ENCODE measurements at regions not wholly inside any gene's neighbourhood (a gene's known extent, or its start where the extent isn't known, plus 50 kb on each side); places are given as distances from the start of the nearest gene placed in this dataset.

DNA sequence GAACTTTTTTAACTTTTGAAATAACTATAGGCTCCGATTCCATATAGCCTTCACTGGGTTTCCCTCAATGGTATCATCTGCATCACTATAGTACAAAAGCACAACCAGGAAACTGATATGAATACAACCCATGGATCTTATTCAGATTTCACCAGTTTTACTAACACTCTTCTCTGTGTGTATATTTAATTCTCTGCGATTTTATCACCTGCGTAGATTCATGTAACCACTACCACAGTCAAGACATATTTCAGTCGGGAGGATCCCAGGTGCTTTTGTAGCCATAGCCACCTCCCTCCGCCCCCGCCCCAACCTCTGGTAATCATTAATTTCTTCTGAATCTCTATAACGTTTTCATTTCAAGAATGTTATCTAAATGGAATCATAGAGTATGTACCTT lies 82.8 kb upstream of the C7orf33 start:
- ChIA-PET RAD21 (ENCODE audit: unreplicated experiment) (no interaction called here), SMC1A (ENCODE audit: uncharacterized antibody, unreplicated experiment) (no interaction called here), CTCF (interaction anchor here (0.9 kb wide), 1 partner anchor 17 kb away, joined by 3 read pairs; no protein-coding TSS in a partner anchor), POLR2A (no interaction called here)
- ATAC-seq (peak; percentile 57), DNase-seq (ENCODE audit: low read depth, low spot score) (no peak), FAIRE-seq (no peak)
- Histone ChIP-seq H3K27ac (ENCODE audit: control insufficient read depth, insufficient read depth) (no peak overlapping the region), H2AFZ (ENCODE audit: control insufficient read depth, low read depth, low read length) (no peak overlapping the region; the same call in 1 of the 2 replicates), H3K36me3 (ENCODE audit: control insufficient read depth in 2 of 2, insufficient read depth in 2 of 2, low read length in 1 of 2) (no peaks in the 10 kb centered on the region), H3K27me3 (replicated peaks in 1 of 2; ENCODE audit: control insufficient read depth in 2 of 2, insufficient read depth in 2 of 2, low read length in 1 of 2) (no peaks in the 10 kb centered on the region), H3K4me2 (ENCODE audit: control insufficient read depth, insufficient read depth) (peak overlapping the region; percentile 75), H3K4me1 (ENCODE audit: control insufficient read depth, insufficient read depth, low read length) (peaks cover 31% of the 10 kb centered on the region), H3K9ac (ENCODE audit: control insufficient read depth, insufficient read depth, low read length) (no peak overlapping the region), H3K9me3 (replicated peaks; ENCODE audit: control insufficient read depth, insufficient read depth, low read length) (no peaks in the 10 kb centered on the region; the same call in 1 of the 3 replicates), H4K20me1 (ENCODE audit: control insufficient read depth, insufficient read depth) (no peaks in the 10 kb centered on the region), H3K79me2 (ENCODE audit: control insufficient read depth, insufficient read depth, low read length) (no peaks in the 10 kb centered on the region), H3K4me3 (no peak overlapping the region)
- intact Hi-C loops (cut with micrococcal nuclease; ENCODE audit: unreplicated experiment), result loop anchor here (2.0 to 5.0 kb wide), 3 partner anchors 55 to 193 kb away; no protein-coding TSS in a partner anchor
- BruUV-seq (replicated peaks), result no TSS peak
- WGBS (ENCODE audit: insufficient coverage, insufficient replicate concordance, low lambda C conversion rate, missing lambda C conversion rate), result 29% methylated on average over 7 of the region's 7 CpGs
- in situ Hi-C loops (cut with MboI), result loop anchor here (5.0 kb wide), 1 partner anchor 455 kb away; no protein-coding TSS in a partner anchor
- TF ChIP-seq MTA3 (IDR thresholded peaks at IDR 0.05; ENCODE audit: borderline replicate concordance, low read length) (no peak), SRF (IDR thresholded peaks at IDR 0.05; ENCODE audit: low read depth in 2 of 2, low read length in 2 of 2) (no peak), KLF5 (IDR thresholded peaks at IDR 0.05; ENCODE audit: partially characterized antibody) (no peak), POLR2A (IDR thresholded peaks at IDR 0.05; ENCODE audit: low read depth, low read length) (no peak), CHD4 (IDR thresholded peaks at IDR 0.05) (no peak), CHD1 (IDR thresholded peaks at IDR 0.05; ENCODE audit: low read depth, low read length) (no peak), BACH1 (IDR thresholded peaks at IDR 0.05; ENCODE audit: borderline replicate concordance) (no peak), CREB1 (IDR thresholded peaks at IDR 0.05; ENCODE audit: low read depth) (no peak), ZNF207 (IDR thresholded peaks at IDR 0.05; ENCODE audit: borderline replicate concordance) (no peak), POLR2AphosphoS5 (IDR thresholded peaks at IDR 0.05; ENCODE audit: low read length) (no peak), MYB (IDR thresholded peaks at IDR 0.05; ENCODE audit: borderline replicate concordance, low read depth, low read length) (no peak)
- TF ChIP-seq, protein P1, sequence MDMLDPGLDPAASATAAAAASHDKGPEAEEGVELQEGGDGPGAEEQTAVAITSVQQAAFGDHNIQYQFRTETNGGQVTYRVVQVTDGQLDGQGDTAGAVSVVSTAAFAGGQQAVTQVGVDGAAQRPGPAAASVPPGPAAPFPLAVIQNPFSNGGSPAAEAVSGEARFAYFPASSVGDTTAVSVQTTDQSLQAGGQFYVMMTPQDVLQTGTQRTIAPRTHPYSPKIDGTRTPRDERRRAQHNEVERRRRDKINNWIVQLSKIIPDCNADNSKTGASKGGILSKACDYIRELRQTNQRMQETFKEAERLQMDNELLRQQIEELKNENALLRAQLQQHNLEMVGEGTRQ (IDR thresholded peaks at IDR 0.05; ENCODE audit: borderline replicate concordance, low read depth, low read length), result no peak
- TF ChIP-seq, protein P2, sequence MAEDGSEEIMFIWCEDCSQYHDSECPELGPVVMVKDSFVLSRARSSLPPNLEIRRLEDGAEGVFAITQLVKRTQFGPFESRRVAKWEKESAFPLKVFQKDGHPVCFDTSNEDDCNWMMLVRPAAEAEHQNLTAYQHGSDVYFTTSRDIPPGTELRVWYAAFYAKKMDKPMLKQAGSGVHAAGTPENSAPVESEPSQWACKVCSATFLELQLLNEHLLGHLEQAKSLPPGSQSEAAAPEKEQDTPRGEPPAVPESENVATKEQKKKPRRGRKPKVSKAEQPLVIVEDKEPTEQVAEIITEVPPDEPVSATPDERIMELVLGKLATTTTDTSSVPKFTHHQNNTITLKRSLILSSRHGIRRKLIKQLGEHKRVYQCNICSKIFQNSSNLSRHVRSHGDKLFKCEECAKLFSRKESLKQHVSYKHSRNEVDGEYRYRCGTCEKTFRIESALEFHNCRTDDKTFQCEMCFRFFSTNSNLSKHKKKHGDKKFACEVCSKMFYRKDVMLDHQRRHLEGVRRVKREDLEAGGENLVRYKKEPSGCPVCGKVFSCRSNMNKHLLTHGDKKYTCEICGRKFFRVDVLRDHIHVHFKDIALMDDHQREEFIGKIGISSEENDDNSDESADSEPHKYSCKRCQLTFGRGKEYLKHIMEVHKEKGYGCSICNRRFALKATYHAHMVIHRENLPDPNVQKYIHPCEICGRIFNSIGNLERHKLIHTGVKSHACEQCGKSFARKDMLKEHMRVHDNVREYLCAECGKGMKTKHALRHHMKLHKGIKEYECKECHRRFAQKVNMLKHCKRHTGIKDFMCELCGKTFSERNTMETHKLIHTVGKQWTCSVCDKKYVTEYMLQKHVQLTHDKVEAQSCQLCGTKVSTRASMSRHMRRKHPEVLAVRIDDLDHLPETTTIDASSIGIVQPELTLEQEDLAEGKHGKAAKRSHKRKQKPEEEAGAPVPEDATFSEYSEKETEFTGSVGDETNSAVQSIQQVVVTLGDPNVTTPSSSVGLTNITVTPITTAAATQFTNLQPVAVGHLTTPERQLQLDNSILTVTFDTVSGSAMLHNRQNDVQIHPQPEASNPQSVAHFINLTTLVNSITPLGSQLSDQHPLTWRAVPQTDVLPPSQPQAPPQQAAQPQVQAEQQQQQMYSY (CRISPR knock-in tag; IDR thresholded peaks at IDR 0.05), result no peak
- TF ChIP-seq, protein P3, sequence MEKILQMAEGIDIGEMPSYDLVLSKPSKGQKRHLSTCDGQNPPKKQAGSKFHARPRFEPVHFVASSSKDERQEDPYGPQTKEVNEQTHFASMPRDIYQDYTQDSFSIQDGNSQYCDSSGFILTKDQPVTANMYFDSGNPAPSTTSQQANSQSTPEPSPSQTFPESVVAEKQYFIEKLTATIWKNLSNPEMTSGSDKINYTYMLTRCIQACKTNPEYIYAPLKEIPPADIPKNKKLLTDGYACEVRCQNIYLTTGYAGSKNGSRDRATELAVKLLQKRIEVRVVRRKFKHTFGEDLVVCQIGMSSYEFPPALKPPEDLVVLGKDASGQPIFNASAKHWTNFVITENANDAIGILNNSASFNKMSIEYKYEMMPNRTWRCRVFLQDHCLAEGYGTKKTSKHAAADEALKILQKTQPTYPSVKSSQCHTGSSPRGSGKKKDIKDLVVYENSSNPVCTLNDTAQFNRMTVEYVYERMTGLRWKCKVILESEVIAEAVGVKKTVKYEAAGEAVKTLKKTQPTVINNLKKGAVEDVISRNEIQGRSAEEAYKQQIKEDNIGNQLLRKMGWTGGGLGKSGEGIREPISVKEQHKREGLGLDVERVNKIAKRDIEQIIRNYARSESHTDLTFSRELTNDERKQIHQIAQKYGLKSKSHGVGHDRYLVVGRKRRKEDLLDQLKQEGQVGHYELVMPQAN (conservative IDR thresholded peaks at IDR 0.05), result no peak
- TF ChIP-seq, protein P4, sequence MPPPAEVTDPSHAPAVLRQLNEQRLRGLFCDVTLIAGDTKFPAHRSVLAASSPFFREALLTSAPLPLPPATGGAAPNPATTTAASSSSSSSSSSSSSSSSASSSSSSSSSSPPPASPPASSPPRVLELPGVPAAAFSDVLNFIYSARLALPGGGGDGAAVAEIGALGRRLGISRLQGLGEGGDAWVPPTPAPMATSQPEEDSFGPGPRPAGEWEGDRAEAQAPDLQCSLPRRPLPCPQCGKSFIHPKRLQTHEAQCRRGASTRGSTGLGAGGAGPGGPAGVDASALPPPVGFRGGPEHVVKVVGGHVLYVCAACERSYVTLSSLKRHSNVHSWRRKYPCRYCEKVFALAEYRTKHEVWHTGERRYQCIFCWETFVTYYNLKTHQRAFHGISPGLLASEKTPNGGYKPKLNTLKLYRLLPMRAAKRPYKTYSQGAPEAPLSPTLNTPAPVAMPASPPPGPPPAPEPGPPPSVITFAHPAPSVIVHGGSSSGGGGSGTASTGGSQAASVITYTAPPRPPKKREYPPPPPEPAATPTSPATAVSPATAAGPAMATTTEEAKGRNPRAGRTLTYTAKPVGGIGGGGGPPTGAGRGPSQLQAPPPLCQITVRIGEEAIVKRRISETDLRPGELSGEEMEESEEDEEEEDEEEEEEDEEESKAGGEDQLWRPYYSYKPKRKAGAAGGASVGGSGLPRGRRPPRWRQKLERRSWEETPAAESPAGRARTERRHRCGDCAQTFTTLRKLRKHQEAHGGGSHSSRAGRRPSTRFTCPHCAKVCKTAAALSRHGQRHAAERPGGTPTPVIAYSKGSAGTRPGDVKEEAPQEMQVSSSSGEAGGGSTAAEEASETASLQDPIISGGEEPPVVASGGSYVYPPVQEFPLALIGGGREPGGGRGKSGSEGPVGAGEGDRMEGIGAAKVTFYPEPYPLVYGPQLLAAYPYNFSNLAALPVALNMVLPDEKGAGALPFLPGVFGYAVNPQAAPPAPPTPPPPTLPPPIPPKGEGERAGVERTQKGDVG (CRISPR knock-in tag; IDR thresholded peaks at IDR 0.05), result no peak

Data from GM12878 (cell line).